ENCODE measurements at regions not wholly inside any gene's neighbourhood (a gene's known extent, or its start where the extent isn't known, plus 50 kb on each side); places are given as distances from the start of the nearest gene placed in this dataset.

- H3K4me3 Mint-ChIP-seq: no peak overlapping the region
- no peak overlapping the region for H3K27ac Mint-ChIP-seq
- H3K9me3 Mint-ChIP-seq (ENCODE audit: low read depth): peaks cover 8% of the 10 kb centered on the region
- no peak for DNase-seq
- H3K4me1 Mint-ChIP-seq: no peaks in the 10 kb centered on the region
- CTCF ChIA-PET: no interaction called here
- no peaks in the 10 kb centered on the region for H3K27me3 Mint-ChIP-seq
- ATAC-seq: no peak
- H3K36me3 Mint-ChIP-seq: no peaks in the 10 kb centered on the region
These were observed 624.2 kb upstream of the ZNF608 start for GRCh38 chr5:125370461-125371205.

- peaks cover 4% of the 10 kb centered on the region for H3K9me3 Mint-ChIP-seq (ENCODE audit: low read depth)
- no peaks in the 10 kb centered on the region for H3K4me1 Mint-ChIP-seq
- H3K36me3 Mint-ChIP-seq: no peaks in the 10 kb centered on the region
These were observed 626.5 kb upstream of the ZNF608 start for GRCh38 chr5:125372694-125373631.

DNA sequence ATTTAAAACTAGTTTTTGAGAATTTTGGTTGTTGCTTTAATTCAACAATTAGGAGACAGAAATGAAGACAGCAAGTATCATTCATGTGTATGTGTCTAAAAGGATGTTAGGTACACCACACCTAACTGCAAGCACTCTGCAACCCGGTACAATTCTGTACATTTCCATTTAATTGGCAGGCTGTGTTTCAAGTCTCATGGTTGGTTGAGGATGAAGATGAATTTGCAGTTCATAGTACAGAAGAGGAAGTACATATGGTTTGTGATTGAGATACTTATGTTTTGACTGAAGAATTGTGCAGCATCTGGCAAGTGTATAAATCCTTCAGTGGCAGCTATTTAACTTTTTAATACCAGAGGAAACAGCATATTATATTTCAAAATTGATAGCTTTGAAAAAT, 628.7 kb upstream of the ZNF608 start:
- no peak for DNase-seq
- Mint-ChIP-seq H3K36me3 (no peaks in the 10 kb centered on the region), H3K4me1 (no peaks in the 10 kb centered on the region), H3K9me3 (ENCODE audit: low read depth) (peaks cover 6% of the 10 kb centered on the region), H3K27ac (no peak overlapping the region), H3K4me3 (no peak overlapping the region), H3K27me3 (no peaks in the 10 kb centered on the region)
- CTCF ChIA-PET: no interaction called here
- no peak for ATAC-seq

More at GRCh38 chr5:125372694-125373631, 626.5 kb upstream of the ZNF608 start:
- CTCF ChIA-PET: no interaction called here
- no peak for ATAC-seq
- Mint-ChIP-seq H3K27ac (no peak overlapping the region), H3K27me3 (no peaks in the 10 kb centered on the region), H3K4me3 (no peak overlapping the region)
- no peak for DNase-seq

DNA sequence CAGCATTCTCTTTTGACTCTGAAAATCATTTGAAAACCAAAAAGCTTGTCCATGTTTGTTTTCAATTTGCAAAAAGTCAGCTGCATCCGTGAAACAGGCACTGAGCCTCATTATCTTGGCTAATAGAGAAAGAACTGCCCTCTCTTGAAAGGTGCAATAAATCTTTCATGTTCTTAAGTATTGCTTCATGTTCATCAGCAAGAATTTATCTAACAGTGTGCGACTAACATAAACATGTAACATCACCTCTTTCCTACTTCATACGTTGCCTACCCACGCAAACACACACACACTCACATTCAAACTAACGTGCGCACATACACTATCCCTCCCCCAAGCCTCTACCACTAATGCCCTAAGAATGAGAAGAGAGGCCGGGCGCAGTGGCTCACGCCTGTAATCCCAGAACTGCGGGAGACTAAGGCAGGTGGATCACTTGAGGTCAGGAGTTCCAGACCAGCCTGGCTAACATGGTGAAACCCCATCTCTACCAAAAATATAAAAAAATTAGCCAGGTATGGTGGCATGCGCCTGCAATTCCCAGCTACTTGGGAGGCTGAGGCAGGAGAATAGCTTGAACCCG, 629.7 kb upstream of the ZNF608 start:
- ATAC-seq (no peak), DNase-seq (no peak)
- Mint-ChIP-seq H3K4me1 (no peaks in the 10 kb centered on the region), H3K4me3 (no peak overlapping the region), H3K9me3 (ENCODE audit: low read depth) (peaks cover 6% of the 10 kb centered on the region), H3K27ac (no peak overlapping the region), H3K36me3 (no peaks in the 10 kb centered on the region), H3K27me3 (no peaks in the 10 kb centered on the region)
- CTCF ChIA-PET: no interaction called here

DNA sequence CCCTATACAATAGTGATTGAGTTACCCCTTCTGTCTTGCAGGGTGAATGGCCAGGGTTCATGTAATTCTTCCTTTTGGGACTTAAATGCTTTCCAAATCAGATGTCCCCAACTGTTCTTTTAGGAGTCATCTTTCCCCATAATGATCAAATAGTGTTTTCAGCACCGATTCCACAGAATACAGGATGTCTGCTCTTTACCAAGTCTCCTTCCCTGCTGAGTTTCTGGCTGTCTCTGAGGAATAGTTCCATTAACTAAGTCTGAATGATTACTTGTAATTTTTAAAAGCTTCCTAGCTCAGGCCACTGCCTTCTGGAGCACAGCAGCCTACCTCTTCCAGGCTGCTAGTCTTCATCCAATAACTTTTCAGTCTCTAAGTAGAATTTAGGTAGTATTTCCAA, 630.7 kb upstream of the ZNF608 start:
- H3K4me1 Mint-ChIP-seq: no peaks in the 10 kb centered on the region
- H3K27ac Mint-ChIP-seq: no peak overlapping the region
- CTCF ChIA-PET: no interaction called here
- DNase-seq: no peak
- H3K36me3 Mint-ChIP-seq: no peaks in the 10 kb centered on the region
- peaks cover 6% of the 10 kb centered on the region for H3K9me3 Mint-ChIP-seq (ENCODE audit: low read depth)
- no peak overlapping the region for H3K4me3 Mint-ChIP-seq
- no peaks in the 10 kb centered on the region for H3K27me3 Mint-ChIP-seq
- ATAC-seq: no peak

GRCh38 chr5:125381290-125381689, 634.9 kb upstream of the ZNF608 start:
- Mint-ChIP-seq H3K36me3 (no peaks in the 10 kb centered on the region), H3K27me3 (no peaks in the 10 kb centered on the region), H3K9me3 (ENCODE audit: low read depth) (peaks cover 4% of the 10 kb centered on the region), H3K4me1 (no peaks in the 10 kb centered on the region), H3K4me3 (no peak overlapping the region), H3K27ac (no peak overlapping the region)
- DNase-seq (no peak), ATAC-seq (no peak)
- CTCF ChIA-PET: no interaction called here

- Mint-ChIP-seq H3K27me3 (no peaks in the 10 kb centered on the region), H3K4me1 (no peaks in the 10 kb centered on the region), H3K4me3 (no peak overlapping the region), H3K27ac (no peak overlapping the region), H3K36me3 (no peaks in the 10 kb centered on the region), H3K9me3 (ENCODE audit: low read depth) (peaks cover 9% of the 10 kb centered on the region)
- CTCF ChIA-PET: no interaction called here
- ATAC-seq: no peak
- DNase-seq: no peak
These were observed 637.6 kb upstream of the ZNF608 start for GRCh38 chr5:125384071-125384470.

GRCh38 chr5:125390326-125390725, 643.9 kb upstream of the ZNF608 start:
- Mint-ChIP-seq H3K36me3 (no peaks in the 10 kb centered on the region), H3K4me3 (no peak overlapping the region), H3K9me3 (ENCODE audit: low read depth) (peaks cover 18% of the 10 kb centered on the region), H3K27me3 (no peaks in the 10 kb centered on the region), H3K27ac (no peak overlapping the region), H3K4me1 (no peaks in the 10 kb centered on the region)
- DNase-seq (no peak), ATAC-seq (no peak)
- CTCF ChIA-PET: no interaction called here

GRCh38 chr5:125393221-125393815, 646.9 kb upstream of the ZNF608 start:
- H3K4me1 Mint-ChIP-seq: no peaks in the 10 kb centered on the region
- no peaks in the 10 kb centered on the region for H3K36me3 Mint-ChIP-seq
- H3K4me3 Mint-ChIP-seq: no peak overlapping the region
- no peak overlapping the region for H3K27ac Mint-ChIP-seq
- no peaks in the 10 kb centered on the region for H3K27me3 Mint-ChIP-seq
- no peak for ATAC-seq
- CTCF ChIA-PET: no interaction called here
- H3K9me3 Mint-ChIP-seq (ENCODE audit: low read depth): peaks cover 16% of the 10 kb centered on the region
- no peak for DNase-seq

- H3K4me1 Mint-ChIP-seq: no peaks in the 10 kb centered on the region
These were observed 648.3 kb upstream of the ZNF608 start for GRCh38 chr5:125394661-125395280.

DNA sequence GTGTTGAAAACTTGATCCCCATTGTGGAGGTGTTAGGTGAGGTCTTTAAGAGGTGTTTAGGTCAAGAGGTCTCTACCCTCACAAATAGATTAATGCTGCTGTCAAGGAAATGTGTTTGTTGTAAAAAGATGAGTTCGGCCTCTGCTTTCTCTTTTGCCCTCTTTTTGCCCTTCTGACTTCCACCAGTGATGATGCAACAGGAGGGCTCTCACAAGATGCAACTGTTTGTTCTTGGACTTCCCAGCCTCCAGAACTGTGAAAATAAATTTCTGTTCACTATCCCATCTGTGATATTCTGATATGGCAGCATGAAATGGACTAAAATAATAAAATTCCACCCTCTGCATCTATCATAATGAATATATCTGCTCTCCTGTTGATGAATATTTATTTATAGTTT, 650.0 kb upstream of the ZNF608 start:
- H3K4me1 Mint-ChIP-seq: no peaks in the 10 kb centered on the region
- H3K27ac Mint-ChIP-seq: no peak overlapping the region
- H3K9me3 Mint-ChIP-seq (ENCODE audit: low read depth): peaks cover 15% of the 10 kb centered on the region
- CTCF ChIA-PET: no interaction called here
- ATAC-seq (no peak), DNase-seq (no peak)
- H3K4me3 Mint-ChIP-seq: no peak overlapping the region
- no peaks in the 10 kb centered on the region for H3K36me3 Mint-ChIP-seq
- H3K27me3 Mint-ChIP-seq: no peaks in the 10 kb centered on the region

More at GRCh38 chr5:125394661-125395280, 648.3 kb upstream of the ZNF608 start:
- no peaks in the 10 kb centered on the region for H3K36me3 Mint-ChIP-seq
- CTCF ChIA-PET: no interaction called here
- peaks cover 15% of the 10 kb centered on the region for H3K9me3 Mint-ChIP-seq (ENCODE audit: low read depth)
- no peak overlapping the region for H3K27ac Mint-ChIP-seq
- H3K4me3 Mint-ChIP-seq: no peak overlapping the region
- DNase-seq (no peak), ATAC-seq (no peak)
- no peaks in the 10 kb centered on the region for H3K27me3 Mint-ChIP-seq

- Mint-ChIP-seq H3K27ac (no peak overlapping the region), H3K27me3 (no peaks in the 10 kb centered on the region), H3K4me3 (no peak overlapping the region), H3K9me3 (ENCODE audit: low read depth) (peaks cover 12% of the 10 kb centered on the region), H3K4me1 (no peaks in the 10 kb centered on the region), H3K36me3 (no peaks in the 10 kb centered on the region)
- CTCF ChIA-PET: no interaction called here
- DNase-seq (no peak), ATAC-seq (no peak)
These were observed 652.0 kb upstream of the ZNF608 start for GRCh38 chr5:125398466-125398865.

GRCh38 chr5:125399885-125400284, 653.4 kb upstream of the ZNF608 start:
- H3K4me1 Mint-ChIP-seq: no peaks in the 10 kb centered on the region
- CTCF ChIA-PET: no interaction called here
- H3K4me3 Mint-ChIP-seq: no peak overlapping the region
- no peak for DNase-seq
- H3K9me3 Mint-ChIP-seq (ENCODE audit: low read depth): peaks cover 5% of the 10 kb centered on the region
- H3K36me3 Mint-ChIP-seq: no peaks in the 10 kb centered on the region
- no peak overlapping the region for H3K27ac Mint-ChIP-seq
- H3K27me3 Mint-ChIP-seq: no peaks in the 10 kb centered on the region
- ATAC-seq: no peak

All from activated CD8-positive, alpha-beta memory T cell treated with anti-CD3 and anti-CD28 coated beads, Interleukin-2, amount 10 ng/mL, durations not matched to agents 7 days and 5 days (primary cell).